OCI-LY7 (cell line): ENCODE measurements at regions not wholly inside any gene's neighbourhood (a gene's known extent, or its start where the extent isn't known, plus 50 kb on each side); places are given as distances from the start of the nearest gene placed in this dataset.

Experiments
- BruUV-seq: library from RNA; stranded (reverse); fragments of 400-500 nt; replicated peaks from 2 replicates; lab custom pipeline; 2021; lab: Mats Ljungman, UMichigan
- CTCF ChIA-PET: fragments of 300-600 bp; sonication (Branson Sonifier 250); formaldehyde crosslinking; loops from one replicate; lab custom pipeline; 2022; ENCODE audit warnings: antibody characterized with exemption; ENCODE audit not compliant: unreplicated experiment; lab: Charles Lee
- POLR2A ChIA-PET: fragments of 300-600 bp; sonication (Branson Sonifier 250); formaldehyde crosslinking; loops from one replicate; lab custom pipeline; 2022; ENCODE audit warnings: antibody characterized with exemption; lab: Charles Lee
- DNase-seq: peaks from one replicate; pipeline ENCODE4 v3.0.0-alpha.2; 2015; ENCODE audit warnings: low spot score
- H2AFZ ChIP-seq: fragments of 200-600 bp; sonication (generic), shearing (Covaris generic); 2 replicates; pipeline ENCODE4 v1.6.1; 2014; ENCODE audit warnings: mild to moderate bottlenecking, antibody characterized with exemption, low read length, moderate library complexity
- H3K27ac ChIP-seq: fragments of 200-600 bp; sonication (generic); 2 replicates; pipeline ENCODE4 v1.5.1; 2014; ENCODE audit warnings: mixed run types, low read depth, mild to moderate bottlenecking, moderate library complexity, low read length, inconsistent platforms; ENCODE audit not compliant: poor library complexity, severe bottlenecking
- H3K36me3 ChIP-seq: fragments of 200-600 bp; sonication (generic); 2 replicates; pipeline ENCODE4 v1.6.1; 2014; ENCODE audit warnings: mild to moderate bottlenecking, antibody characterized with exemption, low read length, moderate library complexity, mixed read lengths; ENCODE audit not compliant: insufficient read depth
- H3K4me1 ChIP-seq: fragments of 200-600 bp; sonication (generic); 2 replicates; pipeline ENCODE4 v1.5.1; 2014; ENCODE audit warnings: mild to moderate bottlenecking, low read length; ENCODE audit not compliant: insufficient read depth, poor library complexity, severe bottlenecking
- H3K4me2 ChIP-seq: fragments of 200-600 bp; sonication (generic); 2 replicates; pipeline ENCODE4 v1.6.1; 2014; ENCODE audit warnings: mild to moderate bottlenecking, low read length
- H3K4me3 ChIP-seq: fragments of 200-600 bp; sonication (generic); 2 replicates; pipeline ENCODE4 v1.5.1; 2014; ENCODE audit warnings: mild to moderate bottlenecking, low read depth, low read length; ENCODE audit not compliant: poor library complexity, severe bottlenecking
- H3K79me2 ChIP-seq: fragments of 200-600 bp; sonication (generic); 2 replicates; pipeline ENCODE4 v1.6.1; 2016; ENCODE audit warnings: low read depth, mild to moderate bottlenecking, low read length, moderate library complexity, mixed read lengths; ENCODE audit not compliant: insufficient read depth
- H3K9me2 ChIP-seq: fragments of 200-600 bp; sonication (generic); 2 replicates; pipeline ENCODE4 v1.6.1; 2016; ENCODE audit warnings: mild to moderate bottlenecking, low read length, mixed read lengths; ENCODE audit not compliant: insufficient read depth
- H3K9me3 ChIP-seq: fragments of 200-600 bp; sonication (generic); 2 replicates; pipeline ENCODE4 v1.6.1; 2014; ENCODE audit warnings: mild to moderate bottlenecking, mixed run types, low read length, mixed read lengths
- H4K20me1 ChIP-seq: fragments of 200-600 bp; sonication (generic); 2 replicates; pipeline ENCODE4 v1.6.1; 2014; ENCODE audit warnings: mild to moderate bottlenecking, antibody characterized with exemption, low read length, moderate library complexity, mixed read lengths; ENCODE audit not compliant: insufficient read depth
- CTCF ChIP-seq: fragments of 200-600 bp; sonication (generic); conservative IDR thresholded peaks from 2 replicates; pipeline ENCODE4 v1.5.1; 2014; ENCODE audit warnings: mild to moderate bottlenecking, antibody characterized with exemption, low read length, moderate library complexity, mixed read lengths
- EZH2phosphoT487 ChIP-seq: fragments of 200-600 bp; sonication (generic); IDR thresholded peaks from 2 replicates; pipeline ENCODE4 v1.6.1; 2018; ENCODE audit warnings: low read depth, borderline replicate concordance, mild to moderate bottlenecking, mixed run types, antibody characterized with exemption, low read length, moderate library complexity, mixed read lengths
- intact Hi-C: fragments of 100-400 bp; cut with micrococcal nuclease; formaldehyde crosslinking; loops from one replicate; pipeline ENCODE4 v1.10.0; 2022; ENCODE audit not compliant: unreplicated experiment

- Histone ChIP-seq H3K27ac (no peak overlapping the region), H3K9me3 (no peaks in the 10 kb centered on the region), H3K4me3 (no peak overlapping the region), H4K20me1 (no peaks in the 10 kb centered on the region), H3K4me2 (no peak overlapping the region), H3K36me3 (no peaks in the 10 kb centered on the region), H3K79me2 (no peaks in the 10 kb centered on the region), H3K4me1 (no peaks in the 10 kb centered on the region), H3K9me2 (no peaks in the 10 kb centered on the region), H2AFZ (no peak overlapping the region)
- no peak for DNase-seq
- no peak for TF ChIP-seq CTCF
- POLR2A ChIA-PET, result interaction anchor here (1.7 kb wide), 1 partner anchor 10 kb away, joined by 4 read pairs; no protein-coding TSS in a partner anchor
- BruUV-seq, result no TSS peak
- intact Hi-C loops, result no loop called here
- CTCF ChIA-PET, result no interaction called here
These were observed 211.8 kb downstream of the SNAPC1 start for GRCh38 chr14:61973981-61974380.

- H3K4me2 ChIP-seq, result no peak overlapping the region
- H3K9me2 ChIP-seq, result no peaks in the 10 kb centered on the region
- no peak overlapping the region for H3K4me3 ChIP-seq
- no peaks in the 10 kb centered on the region for H4K20me1 ChIP-seq
- 0 out of 2 replicates have a peak, but pooled peaks cover 4% of the 10 kb centered on the region for H3K9me3 ChIP-seq
- H3K36me3 ChIP-seq, result no peaks in the 10 kb centered on the region
- TF ChIP-seq EZH2phosphoT487 (no peak), CTCF (no peak)
- H3K4me1 ChIP-seq, result no peaks in the 10 kb centered on the region
- H3K79me2 ChIP-seq, result no peaks in the 10 kb centered on the region
- POLR2A ChIA-PET, result no interaction called here
- intact Hi-C loops, result no loop called here
- CTCF ChIA-PET, result no interaction called here
- no TSS peak for BruUV-seq
- no peak for DNase-seq
- no peak overlapping the region for H2AFZ ChIP-seq
- no peak overlapping the region for H3K27ac ChIP-seq
These were observed 215.0 kb downstream of the SNAPC1 start for GRCh38 chr14:61977217-61977616.

- no peak overlapping the region for H3K27ac ChIP-seq
- H3K4me1 ChIP-seq, result no peaks in the 10 kb centered on the region
- H3K36me3 ChIP-seq, result no peaks in the 10 kb centered on the region
- CTCF ChIA-PET, result no interaction called here
- POLR2A ChIA-PET, result no interaction called here
- DNase-seq, result no peak
- no peaks in the 10 kb centered on the region for H3K79me2 ChIP-seq
- H4K20me1 ChIP-seq, result no peaks in the 10 kb centered on the region
- no peak overlapping the region for H3K4me2 ChIP-seq
- no TSS peak for BruUV-seq
- H2AFZ ChIP-seq, result no peak overlapping the region
- H3K9me3 ChIP-seq, result no peaks in the 10 kb centered on the region
- no peak for TF ChIP-seq CTCF
- TF ChIP-seq EZH2phosphoT487, result no peak
- no peaks in the 10 kb centered on the region for H3K9me2 ChIP-seq
- intact Hi-C loops, result no loop called here
- no peak overlapping the region for H3K4me3 ChIP-seq
These were observed 226.0 kb downstream of the SNAPC1 start for GRCh38 chr14:61988240-61988639.
